GM21786 (cell line): ENCODE measurements at regions not wholly inside any gene's neighbourhood (a gene's known extent, or its start where the extent isn't known, plus 50 kb on each side); places are given as distances from the start of the nearest gene placed in this dataset.
A peak's percentile ranks its signal among the peaks of the same experiment; 100 is the strongest.

Experiments used
- ATAC-seq: cut with Tn5 transposase; IDR thresholded peaks from one replicate; pipeline ENCODE4 v1.9.1; 2021; ENCODE audit not compliant: unreplicated experiment

DNA sequence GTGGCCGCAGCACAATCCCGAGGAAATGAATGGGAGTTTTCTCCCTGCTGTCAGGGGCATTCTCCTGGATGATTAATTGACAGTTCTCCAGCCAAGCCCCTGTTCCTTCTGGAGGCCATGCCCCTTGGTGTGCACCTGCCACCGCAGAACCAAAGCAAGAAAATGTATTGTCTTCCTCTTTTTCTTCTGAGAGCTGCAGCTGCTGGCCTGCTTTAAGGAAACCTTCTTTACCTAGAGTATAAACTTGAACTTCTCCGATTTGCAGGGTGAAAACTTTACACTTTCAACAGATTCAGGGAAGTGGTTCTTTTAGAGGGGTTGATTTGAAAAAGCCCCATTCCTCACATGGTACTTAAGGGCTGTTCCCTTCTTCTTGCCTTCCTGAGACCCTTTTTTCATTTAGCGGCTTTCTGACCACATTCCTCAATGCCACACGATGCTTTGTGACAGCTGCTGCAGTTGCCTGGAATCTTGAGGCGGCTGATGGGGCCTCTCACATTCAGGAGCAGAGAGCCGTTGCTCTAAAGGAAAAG lies 402.8 kb downstream of the TXNL1 start:
- ATAC-seq: peak; percentile 78

DNA sequence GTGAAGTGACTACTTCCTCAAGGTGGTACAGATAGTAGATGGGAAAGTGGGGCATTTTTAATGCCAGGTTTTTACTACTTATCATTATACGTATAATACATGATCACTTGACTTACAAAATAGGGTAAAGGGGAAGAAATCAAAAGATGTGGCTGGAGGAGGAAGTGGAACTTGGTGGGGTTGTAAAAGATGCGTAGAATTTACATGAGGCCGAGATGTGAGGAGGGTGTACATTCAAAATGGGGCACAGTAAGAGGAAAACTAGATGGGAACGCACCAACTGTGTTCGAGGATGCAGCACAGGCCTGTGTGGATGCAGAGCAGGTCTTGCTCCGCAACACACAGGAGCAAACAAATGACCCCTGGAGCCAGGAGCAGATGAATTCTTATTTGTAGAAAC lies 403.3 kb downstream of the TXNL1 start:
- ATAC-seq: no peak

DNA sequence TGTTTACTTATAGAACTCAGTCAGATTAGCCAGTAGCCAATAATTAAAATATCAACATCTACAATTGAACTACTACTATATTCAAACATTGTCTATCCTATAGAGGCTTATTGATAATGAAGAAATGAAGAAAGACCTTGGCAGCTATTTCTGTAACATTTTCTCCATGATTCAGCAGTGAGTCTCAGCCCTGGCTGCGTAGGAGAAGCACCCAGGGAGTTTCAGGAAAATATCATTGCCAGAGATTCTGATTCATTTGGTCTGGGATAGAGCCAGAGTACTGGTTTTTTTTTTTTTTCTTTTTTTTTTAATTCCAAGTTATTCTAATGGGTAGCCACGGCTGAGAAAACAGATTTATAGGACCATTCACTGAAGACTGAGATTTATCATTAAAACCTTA lies 404.8 kb downstream of the TXNL1 start:
- ATAC-seq: no peak

DNA sequence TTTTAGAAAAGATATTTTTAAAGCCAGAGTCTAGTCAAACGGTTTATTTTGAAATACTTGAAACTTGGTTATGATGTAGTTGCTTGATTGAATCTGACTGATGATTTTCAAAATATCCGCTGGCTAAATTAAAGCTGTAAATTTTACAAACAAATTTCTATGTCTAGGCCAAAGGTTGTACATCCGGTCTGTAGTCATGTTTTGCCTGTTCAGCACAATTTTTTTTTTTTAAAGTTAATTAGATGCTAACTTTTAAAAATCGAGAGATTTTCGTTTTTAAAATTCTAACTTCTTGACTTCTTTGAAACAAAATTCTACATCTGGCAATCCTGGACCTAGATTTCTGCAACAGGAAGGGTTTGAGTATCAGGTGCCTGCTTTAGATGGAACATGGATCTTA lies 412.4 kb downstream of the TXNL1 start:
- ATAC-seq: no peak

DNA sequence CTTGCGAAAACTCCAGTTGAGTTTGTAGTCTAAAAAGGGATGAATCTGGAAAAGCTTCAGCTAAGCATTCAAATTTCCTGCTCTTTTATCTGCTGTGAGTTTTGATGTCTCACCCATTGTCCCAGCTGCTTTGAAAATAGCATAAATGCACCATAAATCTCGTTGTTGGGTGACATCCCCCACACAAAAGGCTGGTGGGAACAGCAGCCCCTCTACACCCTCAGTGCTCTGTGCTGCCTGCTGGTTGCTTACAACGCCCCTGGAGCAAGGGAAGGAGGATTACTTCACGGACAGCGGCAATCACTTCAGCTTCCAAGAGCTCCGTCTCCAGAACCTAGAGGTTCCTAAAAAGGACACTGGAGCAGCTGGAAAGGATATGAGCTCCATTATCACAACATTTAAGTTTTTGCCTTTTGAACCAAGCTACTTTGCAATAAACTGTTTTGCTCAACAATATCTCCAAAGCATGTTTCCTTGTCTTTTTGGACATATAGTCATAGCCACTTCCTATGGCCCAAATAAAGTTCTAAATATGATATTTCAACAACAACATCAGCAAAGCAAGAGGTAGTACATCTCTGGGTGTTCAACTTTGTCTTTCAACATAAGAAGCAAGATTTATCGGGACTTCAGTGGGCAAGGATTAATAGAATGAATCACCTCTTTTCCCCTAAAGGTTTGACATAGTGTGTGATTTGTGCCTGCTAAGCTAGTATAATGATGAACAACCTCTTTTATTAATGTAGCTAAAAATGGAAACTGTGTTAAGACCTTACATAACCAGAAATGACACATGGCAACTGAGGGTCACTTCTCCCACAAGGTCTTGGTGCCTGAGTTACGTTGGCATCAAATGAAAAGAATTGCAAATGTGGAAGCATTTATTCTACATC lies 413.5 kb downstream of the TXNL1 start:
- no peak for ATAC-seq

DNA sequence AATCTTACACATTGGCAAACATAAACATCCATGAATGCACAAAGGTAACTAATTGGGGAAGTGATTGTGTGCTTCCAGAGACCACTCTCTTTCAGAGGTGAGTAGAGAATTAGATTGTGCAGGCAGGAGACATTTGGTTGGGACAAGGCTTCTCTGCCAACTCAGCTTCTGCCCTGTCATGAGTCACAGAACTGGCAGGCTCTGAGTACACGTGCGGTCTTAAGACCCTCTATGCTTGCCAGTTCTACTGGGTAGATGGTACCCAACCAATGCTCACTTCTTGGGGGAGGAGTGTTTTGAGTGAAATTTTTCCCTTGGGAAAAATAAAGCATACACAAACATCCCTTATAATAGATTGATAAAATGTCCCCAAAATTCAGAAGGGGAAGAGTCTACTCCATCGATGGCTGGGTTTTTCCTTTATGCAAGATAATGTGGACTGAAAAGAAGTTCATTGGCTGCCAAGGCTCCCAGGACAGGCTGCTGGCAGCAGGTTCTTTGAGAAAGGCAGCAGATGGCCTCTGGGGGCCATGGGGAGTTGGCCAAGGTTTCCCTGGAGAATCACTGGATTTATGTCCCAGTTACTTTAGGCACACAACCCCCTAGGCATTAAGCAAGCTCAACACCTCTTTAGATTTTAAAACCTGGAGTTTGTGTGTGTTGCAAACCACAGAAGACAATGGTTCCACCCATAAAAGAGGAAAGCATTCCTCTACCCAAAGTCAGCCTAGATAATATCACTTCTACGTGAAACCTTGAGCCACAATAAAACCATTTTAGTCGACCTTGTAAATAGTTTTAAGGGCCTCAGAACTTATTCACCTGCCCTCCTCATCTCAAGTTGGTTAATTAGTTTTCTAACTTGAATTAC lies 417.0 kb downstream of the TXNL1 start:
- no peak for ATAC-seq

DNA sequence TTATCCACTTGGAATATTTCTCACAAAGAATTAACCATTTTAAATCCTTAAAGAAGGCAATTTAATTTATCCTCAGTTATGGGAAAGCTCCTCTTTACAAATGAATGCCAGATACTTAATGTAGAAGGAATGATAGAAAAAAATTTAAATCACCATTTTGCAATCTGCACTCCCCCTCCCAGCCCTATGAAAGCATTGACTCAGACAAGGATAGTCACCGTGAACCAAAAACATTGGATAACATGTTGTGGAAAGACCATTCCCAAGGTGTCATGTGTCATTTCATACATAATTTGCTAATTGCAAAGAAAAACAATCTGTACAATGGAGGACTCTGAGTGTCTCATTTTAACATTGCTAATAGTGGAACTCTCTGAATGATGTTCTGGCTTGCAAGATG lies 421.0 kb downstream of the TXNL1 start:
- ATAC-seq: no peak

DNA sequence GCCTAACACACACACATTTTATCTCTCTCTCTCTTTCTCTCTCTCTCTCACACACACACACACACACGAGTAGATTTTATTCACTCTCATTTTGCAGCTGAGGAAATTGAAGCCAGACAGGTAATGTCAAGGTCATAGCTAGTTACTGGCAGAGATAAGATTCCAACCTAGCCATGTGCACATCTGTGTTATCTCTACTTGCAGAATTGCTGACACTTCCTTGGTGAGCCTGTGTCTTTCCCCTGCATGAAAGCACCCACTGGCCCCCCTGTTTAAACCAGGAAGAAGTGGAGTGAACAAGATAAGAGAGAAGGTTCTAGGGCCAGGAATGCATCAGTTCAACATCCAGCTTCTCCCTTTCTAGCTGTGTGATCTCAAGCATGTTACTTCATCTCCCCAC lies 423.7 kb downstream of the TXNL1 start:
- ATAC-seq: no peak

DNA sequence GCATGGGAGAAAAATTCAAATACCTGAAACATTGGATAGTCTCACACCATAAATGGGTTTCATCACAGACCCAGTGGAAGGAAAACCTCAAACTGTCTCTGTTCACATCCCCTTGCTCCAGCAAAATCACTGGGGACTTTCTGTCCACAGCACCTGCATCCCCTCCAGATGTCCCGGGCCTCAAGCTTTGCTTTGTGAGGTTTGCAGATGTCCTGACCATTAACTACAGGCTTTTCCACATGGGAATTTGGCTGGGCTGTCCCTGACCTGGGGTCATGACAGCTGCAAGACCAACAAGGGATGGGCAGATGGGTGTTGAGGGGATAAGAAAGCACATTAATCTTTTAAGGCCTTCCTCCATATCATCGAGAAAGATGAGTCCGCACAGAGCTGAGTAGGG lies 427.9 kb downstream of the TXNL1 start:
- ATAC-seq: no peak

DNA sequence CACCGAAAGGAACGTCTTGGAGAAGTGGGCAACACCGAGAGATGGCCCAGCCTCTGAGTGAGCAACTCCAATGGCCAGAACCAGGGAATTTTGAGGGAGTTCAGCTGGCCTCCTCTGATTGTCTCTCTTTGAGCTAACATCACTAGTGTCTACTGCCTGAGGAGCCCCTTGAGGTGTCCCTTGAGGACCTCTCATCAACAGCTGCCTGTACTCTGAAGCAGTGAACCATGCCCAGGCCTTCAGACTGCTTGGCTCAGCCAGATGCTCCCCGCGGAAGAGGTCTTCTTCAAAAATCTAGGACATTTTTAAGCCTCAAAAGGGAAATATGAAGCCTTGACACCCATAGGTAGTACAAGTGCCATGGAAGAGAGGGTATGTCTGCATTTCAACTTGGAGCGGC lies 430.4 kb downstream of the TXNL1 start:
- ATAC-seq: no peak

DNA sequence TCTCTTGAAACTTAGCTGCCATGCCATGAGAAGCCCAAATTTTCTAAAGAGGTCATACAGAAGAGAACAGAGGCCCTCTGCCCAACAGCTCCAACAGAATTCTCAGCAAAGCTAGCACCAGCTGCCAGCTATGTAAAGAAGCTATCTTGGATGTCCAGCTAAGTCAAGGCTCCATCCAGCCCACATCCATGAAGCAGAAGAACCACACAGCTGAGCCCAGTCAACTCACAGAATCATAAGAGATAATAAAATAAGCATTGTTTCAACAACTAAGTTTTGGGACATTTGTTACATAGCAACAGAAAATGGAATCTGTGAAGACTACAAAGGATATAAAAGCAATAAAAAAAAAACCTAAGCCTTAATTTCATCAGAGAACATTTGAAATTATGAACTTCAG lies 434.3 kb downstream of the TXNL1 start:
- no peak for ATAC-seq

DNA sequence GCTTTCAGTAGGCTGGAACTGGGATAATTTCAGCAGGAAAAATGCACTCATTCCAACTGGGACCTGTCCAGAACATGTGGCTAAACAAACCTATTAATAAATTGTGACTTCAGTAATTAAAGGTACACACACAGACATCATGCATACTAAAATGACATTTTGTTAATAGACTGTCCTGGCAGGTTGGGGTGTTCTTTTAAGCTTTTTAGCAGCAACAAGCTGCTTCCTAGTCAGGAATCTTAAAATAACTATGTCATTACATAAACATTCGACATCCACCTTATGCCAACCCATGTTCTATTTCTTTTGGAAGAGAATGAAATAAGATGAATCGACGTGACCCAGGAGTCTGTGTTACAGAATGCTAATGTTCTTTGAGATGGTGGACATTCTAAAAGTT lies 435.7 kb downstream of the TXNL1 start:
- ATAC-seq: no peak

DNA sequence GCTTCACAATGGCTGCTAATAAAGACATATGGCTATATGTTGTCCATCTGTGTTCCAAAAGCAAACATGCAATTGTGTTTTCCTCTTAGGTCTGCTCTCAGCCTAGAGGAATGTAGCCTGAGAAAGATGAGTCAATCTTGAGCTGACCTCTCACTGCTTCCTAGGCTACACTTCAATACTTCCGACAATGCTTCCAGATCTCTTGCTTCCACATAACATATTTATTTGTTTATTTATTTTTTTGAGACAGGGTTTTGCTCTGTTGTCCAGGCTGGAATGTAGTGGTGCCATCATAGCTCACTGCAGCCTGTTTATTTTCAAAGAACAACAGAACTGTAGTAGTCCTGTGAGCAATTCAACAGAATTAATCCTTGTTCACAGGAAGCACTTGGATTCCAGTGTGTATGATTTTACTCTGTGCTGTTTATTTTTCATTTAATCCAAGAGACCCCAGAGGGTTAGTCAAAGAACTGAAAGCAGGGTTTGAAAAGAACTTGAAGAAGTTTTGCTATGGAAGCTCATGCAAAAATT lies 437.9 kb downstream of the TXNL1 start:
- no peak for ATAC-seq

DNA sequence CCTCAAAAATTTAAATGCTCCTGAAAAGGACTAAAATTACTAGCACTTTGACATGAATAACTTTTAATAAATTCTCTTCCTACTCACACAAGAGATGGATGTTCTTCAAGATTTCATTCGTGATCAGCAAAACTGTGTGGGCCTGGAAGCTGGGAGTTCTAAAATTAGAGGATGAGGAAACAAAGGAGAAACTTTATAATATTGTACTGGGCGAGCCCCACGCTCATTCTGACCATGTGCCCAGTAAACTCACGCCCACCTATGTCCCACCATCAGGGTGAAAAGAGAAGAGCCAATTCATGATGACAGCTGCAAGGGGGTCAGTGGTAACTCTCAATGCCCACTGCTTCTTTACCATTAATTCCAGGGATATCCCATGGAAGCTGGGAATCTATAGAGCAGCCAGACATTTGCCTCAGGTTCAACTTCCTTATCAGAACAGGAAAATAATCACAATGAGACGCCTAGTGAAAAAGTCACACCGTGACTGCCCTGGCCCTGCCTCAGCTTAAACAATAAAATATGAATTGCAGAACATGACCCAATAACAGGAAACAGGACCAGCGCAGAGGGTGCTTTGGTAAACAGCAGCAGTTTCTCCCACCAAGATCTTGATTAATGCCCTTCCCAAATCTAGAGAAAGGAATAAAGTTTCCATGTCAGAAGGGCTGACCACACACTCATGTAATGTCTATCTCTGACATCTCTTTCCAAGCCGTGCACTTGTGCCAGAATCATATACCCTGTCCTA lies 438.6 kb downstream of the TXNL1 start:
- no peak for ATAC-seq

DNA sequence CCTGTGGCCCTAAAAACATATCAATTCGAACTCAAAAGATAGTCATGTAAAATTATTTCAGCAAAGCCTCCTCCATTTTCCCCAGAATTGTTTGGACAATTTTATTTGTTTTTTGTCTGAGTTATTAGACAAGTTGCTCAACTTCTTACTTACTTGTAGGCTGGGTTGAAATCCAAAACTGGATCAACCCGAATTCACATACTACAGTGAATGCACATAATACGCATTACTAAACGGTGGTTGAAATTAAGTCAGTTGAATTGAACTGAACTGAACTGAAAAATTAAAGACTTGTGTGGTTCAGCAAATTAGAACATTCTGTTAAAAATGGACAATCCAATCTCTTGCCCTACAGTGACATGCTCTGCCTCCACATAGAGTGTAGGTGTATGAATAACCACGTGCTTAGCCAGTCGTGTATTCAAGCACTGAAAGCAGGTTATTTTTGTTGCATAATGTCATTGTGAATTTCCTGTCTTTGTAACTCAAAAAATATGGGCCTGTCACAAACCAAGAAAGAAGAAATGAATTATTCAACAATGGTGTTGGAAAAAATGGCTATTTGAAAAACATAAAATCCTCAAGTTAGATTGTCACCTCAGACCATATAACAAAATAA lies 441.0 kb downstream of the TXNL1 start:
- no peak for ATAC-seq

DNA sequence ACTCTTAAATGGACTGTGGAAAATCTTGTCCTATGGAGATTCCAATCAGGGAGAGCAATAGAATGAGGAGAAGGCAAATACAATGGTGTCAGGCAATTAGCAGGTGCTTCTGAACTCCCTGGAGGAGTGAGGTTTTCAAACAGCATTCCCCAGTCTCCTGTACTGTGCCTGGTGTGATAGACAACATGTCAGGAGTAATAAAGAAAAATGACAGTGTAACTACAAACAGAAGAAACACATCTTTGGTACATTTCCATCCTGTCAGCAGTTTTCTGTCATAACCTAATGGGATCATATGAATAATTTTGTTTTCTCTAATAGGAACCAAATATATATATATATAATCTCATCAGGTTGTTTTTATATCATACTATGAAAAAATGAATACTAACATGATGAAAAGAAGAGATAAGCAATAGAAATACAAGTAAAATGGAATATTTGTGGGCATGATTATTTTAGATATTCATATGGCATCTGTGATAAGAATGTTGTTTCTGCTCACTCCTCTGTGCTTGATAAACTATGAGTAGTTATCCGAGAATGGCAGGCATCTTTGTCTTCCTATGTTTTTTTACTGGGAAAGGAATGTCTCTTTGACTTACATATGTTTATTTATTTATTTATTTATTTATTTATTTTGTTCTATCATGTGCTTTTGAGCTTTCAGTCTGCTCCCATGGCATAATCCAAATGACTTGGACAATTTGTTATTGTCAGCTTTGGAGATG lies 441.7 kb downstream of the TXNL1 start:
- ATAC-seq: no peak

DNA sequence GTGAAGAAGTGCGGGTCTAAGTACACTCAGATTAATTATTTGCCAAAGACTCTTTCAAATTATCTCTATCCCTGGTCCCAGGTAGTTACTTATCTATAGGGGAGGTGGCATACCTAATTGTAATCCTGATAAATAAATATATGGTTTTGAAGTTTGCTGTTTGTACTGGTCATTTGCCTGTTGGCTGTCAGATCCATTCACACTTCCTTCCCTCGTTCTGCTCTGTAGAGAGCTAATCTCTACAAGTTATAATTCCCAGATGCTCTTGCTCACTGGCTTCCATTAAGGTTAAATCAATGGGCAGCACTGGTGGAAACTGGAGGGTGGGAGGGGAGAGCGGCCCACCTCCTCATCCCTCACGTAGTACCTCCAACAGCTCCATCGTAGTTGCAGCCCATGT lies 447.1 kb downstream of the TXNL1 start:
- ATAC-seq: no peak

DNA sequence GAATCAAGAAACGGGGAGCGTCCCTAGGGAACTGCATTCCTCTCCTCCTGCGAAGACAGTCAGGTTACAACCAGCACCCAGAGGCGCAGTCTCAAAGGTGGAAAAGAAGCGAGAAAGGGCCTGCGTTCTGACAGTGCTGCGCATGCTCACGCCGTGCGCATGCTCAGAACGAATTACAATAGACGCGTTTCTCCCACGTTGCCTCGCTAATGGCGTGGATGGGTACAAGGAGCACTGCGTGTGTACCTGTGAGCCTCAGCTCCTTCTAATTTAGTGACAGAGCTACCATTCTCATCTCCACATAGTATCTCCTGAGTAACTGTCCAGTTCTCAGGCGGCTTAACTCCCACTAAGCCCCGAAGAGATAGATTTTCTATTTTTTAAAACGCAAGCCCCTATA lies 448.8 kb downstream of the TXNL1 start:
- ATAC-seq: no peak

DNA sequence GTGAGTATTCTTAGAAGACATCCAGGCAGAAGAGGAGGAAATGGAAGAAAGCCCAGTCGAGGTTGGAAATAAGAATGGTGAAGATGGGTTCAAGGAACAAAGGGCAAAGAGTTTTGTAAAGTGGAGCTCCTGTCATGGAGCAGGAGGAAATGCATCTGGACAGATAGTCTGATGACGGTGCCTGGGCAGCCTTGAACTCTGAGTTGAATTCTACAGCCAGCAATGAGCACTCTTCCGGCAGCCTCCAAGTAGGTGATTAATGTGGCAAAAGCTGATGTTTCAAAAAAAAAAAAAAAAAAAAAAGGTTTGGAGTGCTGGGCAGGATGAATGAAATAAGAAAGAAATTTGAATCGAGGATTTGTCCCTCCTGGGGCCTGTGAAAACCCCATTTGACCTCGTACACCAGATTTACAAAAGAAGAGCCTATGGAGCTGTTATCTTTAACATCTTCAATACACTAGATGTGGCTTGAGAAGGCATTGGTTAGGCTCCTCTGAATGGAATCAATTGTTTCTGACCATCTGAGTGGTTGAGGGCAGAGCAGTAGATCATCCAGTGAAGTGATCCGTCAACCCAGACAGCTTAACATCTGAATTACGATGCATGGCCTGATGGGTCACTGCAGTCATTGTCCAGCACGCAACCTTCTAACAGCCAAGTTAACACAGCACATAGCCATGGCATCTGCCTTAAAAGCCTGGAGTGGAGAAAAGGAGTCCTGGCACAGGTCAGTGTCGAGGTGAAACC lies 449.7 kb downstream of the TXNL1 start:
- ATAC-seq: no peak
